ENCODE measurements at regions not wholly inside any gene's neighbourhood (a gene's known extent, or its start where the extent isn't known, plus 50 kb on each side); places are given as distances from the start of the nearest gene placed in this dataset.

DNA sequence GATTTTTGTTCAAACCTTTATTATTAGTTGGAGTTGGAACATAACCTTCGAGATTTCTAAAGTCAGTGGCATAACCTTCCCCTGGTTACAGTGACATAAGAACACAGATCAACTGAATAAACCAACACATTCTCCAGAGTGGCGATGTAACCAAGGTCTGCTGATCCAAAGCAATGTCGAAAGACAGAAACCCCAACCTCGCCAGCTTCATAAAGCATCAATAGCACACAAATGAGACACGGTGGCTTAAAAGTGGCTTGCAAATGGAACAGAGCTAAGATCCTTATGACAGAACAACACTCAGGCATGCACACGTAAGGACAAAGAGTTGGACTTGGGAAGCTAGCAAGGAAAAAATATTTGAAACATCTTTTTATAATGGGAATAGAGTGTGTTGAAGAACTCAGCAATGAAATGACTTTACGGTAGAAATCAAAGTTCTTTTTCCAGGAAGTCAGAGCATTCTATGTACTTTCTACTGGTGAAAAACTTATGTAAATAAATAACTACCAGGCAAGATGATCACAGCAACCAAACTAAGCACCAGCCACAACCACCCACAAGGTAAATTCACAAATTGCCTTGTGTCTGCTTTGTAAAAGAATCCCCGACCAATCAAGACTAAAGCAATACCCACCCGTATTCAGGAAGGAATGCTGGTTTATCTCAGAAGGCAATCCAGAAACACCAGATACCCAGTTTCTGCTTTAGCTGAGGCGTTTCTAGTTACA, 61.0 kb upstream of the NHSL1 start:
- Mint-ChIP-seq H3K4me3 (no peak overlapping the region), H3K36me3 (ENCODE audit: low read depth) (no peaks in the 10 kb centered on the region), H3K9me3 (no peaks in the 10 kb centered on the region), H3K27ac (no peak overlapping the region), H3K27me3 (peaks cover 6% of the 10 kb centered on the region), H3K4me1 (peaks cover 4% of the 10 kb centered on the region)
- POLR2A ChIA-PET, result no interaction called here
- DNase-seq (no peak), ATAC-seq (ENCODE audit: low read depth) (no peak)
- CTCF ChIA-PET, result no interaction called here
- intact Hi-C loops (cut with micrococcal nuclease), result no loop called here
- TF ChIP-seq, protein P1, sequence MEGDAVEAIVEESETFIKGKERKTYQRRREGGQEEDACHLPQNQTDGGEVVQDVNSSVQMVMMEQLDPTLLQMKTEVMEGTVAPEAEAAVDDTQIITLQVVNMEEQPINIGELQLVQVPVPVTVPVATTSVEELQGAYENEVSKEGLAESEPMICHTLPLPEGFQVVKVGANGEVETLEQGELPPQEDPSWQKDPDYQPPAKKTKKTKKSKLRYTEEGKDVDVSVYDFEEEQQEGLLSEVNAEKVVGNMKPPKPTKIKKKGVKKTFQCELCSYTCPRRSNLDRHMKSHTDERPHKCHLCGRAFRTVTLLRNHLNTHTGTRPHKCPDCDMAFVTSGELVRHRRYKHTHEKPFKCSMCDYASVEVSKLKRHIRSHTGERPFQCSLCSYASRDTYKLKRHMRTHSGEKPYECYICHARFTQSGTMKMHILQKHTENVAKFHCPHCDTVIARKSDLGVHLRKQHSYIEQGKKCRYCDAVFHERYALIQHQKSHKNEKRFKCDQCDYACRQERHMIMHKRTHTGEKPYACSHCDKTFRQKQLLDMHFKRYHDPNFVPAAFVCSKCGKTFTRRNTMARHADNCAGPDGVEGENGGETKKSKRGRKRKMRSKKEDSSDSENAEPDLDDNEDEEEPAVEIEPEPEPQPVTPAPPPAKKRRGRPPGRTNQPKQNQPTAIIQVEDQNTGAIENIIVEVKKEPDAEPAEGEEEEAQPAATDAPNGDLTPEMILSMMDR (IDR thresholded peaks at IDR 0.05), result no peak

DNA sequence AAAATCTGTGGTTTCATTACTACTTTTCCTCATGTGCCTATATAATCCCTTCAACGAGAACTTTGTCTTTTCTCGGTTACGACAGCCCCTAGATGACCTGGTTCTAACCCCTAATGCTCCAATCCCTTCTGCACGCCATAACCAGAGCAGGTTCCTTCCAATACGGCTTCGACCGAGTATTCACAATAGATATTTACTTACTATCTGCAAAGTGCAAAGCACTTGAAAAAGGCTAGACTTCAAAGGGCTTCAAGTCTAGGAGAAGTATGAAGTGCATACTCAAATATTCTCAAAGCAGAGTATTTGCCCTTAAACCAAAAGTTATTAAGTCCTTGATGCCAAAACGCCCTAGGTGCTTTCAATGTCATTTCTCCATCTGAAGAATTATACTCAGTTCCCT, 63.4 kb upstream of the NHSL1 start:
- H3K4me1 Mint-ChIP-seq, result no peaks in the 10 kb centered on the region
- ATAC-seq (ENCODE audit: low read depth), result no peak
- H3K4me3 Mint-ChIP-seq, result no peak overlapping the region
- ChIA-PET CTCF (no interaction called here), POLR2A (no interaction called here)
- intact Hi-C loops (cut with micrococcal nuclease), result no loop called here
- H3K27ac Mint-ChIP-seq, result no peak overlapping the region
- TF ChIP-seq, protein P1 (IDR thresholded peaks at IDR 0.05), result no peak
- no peak for DNase-seq
- H3K27me3 Mint-ChIP-seq, result no peaks in the 10 kb centered on the region
- H3K36me3 Mint-ChIP-seq (ENCODE audit: low read depth), result no peaks in the 10 kb centered on the region
- no peaks in the 10 kb centered on the region for H3K9me3 Mint-ChIP-seq

DNA sequence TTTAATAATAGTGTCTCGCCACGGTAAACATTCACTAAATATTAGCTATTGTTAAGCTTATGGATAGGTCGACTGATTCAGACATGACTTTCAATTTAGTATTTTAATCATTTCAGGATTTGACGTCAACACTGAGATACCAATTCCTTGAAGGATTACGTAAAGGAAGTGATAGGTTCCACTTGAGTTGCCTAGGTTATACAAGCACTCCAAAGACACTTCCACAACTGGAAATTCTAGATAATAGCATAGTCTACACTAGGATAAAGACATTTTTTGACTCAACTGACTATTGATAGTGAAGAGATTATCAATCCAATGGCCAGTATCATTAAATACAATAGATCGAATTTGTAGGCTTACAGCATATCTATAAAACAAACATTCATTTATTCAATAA, 63.9 kb upstream of the NHSL1 start:
- Mint-ChIP-seq H3K4me3 (no peak overlapping the region), H3K9me3 (no peaks in the 10 kb centered on the region), H3K36me3 (ENCODE audit: low read depth) (no peaks in the 10 kb centered on the region), H3K27ac (no peak overlapping the region), H3K4me1 (no peaks in the 10 kb centered on the region), H3K27me3 (peaks cover 4% of the 10 kb centered on the region)
- DNase-seq (no peak), ATAC-seq (ENCODE audit: low read depth) (no peak)
- intact Hi-C loops (cut with micrococcal nuclease), result no loop called here
- CTCF ChIA-PET, result no interaction called here
- POLR2A ChIA-PET, result no interaction called here
- TF ChIP-seq, protein P1 (IDR thresholded peaks at IDR 0.05), result no peak

DNA sequence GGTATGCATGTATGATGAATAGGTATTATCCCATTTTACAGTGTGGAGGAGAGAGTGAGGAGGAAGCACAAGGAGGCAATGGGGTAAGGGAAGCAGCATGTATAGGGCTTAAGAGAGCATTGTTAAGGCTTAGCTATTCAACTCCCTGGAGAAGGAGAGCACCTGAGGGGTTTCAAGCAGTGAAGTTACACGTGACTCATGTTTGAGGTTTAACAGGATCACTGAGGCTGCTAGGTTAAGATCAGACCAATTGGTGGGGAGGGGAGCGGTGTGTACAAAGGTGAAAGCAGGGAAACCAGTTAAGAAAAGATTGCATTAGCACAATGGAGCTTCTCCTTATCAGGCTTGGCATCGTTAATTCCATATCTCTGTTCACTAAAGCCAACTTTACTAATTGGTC, 64.4 kb upstream of the NHSL1 start:
- Mint-ChIP-seq H3K4me1 (no peaks in the 10 kb centered on the region), H3K4me3 (no peak overlapping the region), H3K27ac (no peak overlapping the region), H3K9me3 (no peaks in the 10 kb centered on the region), H3K27me3 (peaks cover 5% of the 10 kb centered on the region), H3K36me3 (ENCODE audit: low read depth) (no peaks in the 10 kb centered on the region)
- POLR2A ChIA-PET, result no interaction called here
- ATAC-seq (ENCODE audit: low read depth), result no peak
- no peak for DNase-seq
- TF ChIP-seq, protein P1 (IDR thresholded peaks at IDR 0.05), result no peak
- intact Hi-C loops (cut with micrococcal nuclease), result no loop called here
- CTCF ChIA-PET, result no interaction called here

DNA sequence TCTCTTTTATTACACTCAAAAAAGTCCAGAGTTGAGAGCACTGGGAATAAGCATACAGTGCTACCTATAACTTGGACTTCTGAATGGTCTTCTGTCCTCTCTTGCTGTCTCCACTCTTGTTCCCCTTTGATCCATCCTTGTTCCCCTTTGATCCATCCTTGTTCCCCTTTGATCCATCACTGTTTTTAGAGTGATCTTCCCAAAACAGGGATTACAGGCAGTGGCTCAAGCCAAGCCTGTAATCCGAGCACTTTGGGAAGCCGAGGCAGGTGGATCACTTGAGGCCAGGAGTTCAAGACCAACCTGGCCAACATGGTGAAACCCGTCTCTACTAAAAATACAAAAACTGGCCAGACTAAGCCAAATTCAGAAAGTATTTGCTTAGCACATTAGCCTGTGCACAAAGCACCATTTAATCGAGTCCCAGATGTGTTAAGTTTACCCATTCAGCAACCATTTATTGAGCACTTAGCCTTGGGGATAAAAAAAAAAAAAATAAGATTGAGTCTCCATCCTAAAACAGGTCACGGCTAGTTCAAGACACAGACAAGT, 65.0 kb upstream of the NHSL1 start:
- Mint-ChIP-seq H3K36me3 (ENCODE audit: low read depth) (no peaks in the 10 kb centered on the region), H3K27me3 (peaks cover 5% of the 10 kb centered on the region), H3K27ac (no peak overlapping the region), H3K4me3 (no peak overlapping the region), H3K9me3 (no peaks in the 10 kb centered on the region), H3K4me1 (no peaks in the 10 kb centered on the region)
- ATAC-seq (ENCODE audit: low read depth) (no peak), DNase-seq (no peak)
- CTCF ChIA-PET, result no interaction called here
- intact Hi-C loops (cut with micrococcal nuclease), result no loop called here
- POLR2A ChIA-PET, result no interaction called here
- TF ChIP-seq, protein P1 (IDR thresholded peaks at IDR 0.05), result no peak

Measured in activated B cell treated with CpG ODN at 0.5 μM for 24 hours (primary cell).